ENCODE measurements at regions not wholly inside any gene's neighbourhood (a gene's known extent, or its start where the extent isn't known, plus 50 kb on each side); places are given as distances from the start of the nearest gene placed in this dataset.

DNA sequence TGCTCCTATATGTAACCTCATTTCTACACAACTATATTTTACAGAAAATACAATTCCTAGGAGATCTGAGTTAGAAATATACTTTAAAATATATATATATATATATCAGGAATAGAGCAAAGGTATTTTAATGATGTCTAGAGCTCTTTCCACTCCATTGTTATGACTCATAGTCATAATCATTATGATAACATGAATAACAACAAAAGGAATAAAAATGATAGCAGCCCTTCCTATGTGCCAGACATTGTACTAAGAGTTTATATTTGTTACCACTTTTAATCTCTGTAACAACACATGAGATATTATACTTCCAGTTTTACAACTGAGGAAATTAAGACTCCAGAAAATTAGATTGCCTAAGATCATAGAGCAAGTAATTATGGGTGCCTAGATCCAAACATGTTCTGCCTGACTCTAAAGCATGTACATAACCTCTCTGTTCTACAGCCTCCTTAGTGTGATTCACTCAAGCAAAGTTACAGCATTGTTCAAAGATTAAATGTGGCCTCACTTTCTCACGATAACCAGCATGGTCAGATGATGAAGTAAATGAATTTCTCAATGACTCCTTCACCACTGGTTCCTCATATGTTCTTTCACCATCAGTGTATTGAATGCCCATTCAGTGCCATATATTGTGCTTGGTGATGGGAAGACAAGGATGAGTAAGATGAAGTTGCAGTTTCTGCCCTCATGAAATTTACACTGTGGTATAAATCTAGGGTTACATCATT is 452.1 kb downstream of the EFNA5 start:
- no peaks in the 10 kb centered on the region for H3K27me3 ChIP-seq (ENCODE audit: control insufficient read depth, insufficient read depth, low read length)
- H3K4me3 ChIP-seq (ENCODE audit: low read length in 3 of 3), result no peak overlapping the region
- H3K36me3 ChIP-seq (ENCODE audit: control insufficient read depth in 2 of 3, insufficient read depth in 3 of 3, low read length in 3 of 3), result no peaks in the 10 kb centered on the region
- DNase-seq (no peak), FAIRE-seq (no peak)
- no peaks in the 10 kb centered on the region for H3K9me3 ChIP-seq (ENCODE audit: control insufficient read depth in 2 of 3, insufficient read depth in 1 of 3, low read length in 3 of 3)
- intact Hi-C loops (cut with DNase I), result no loop called here
- no peak overlapping the region for H3K27ac ChIP-seq (ENCODE audit: low read depth in 2 of 2, low read length in 2 of 2)
- H3K9ac ChIP-seq (ENCODE audit: low read length in 3 of 3), result no peak overlapping the region
- no peaks in the 10 kb centered on the region for H3K4me1 ChIP-seq (ENCODE audit: control insufficient read depth in 2 of 3, insufficient read depth in 2 of 3, low read depth in 1 of 3, low read length in 3 of 3)
- TF ChIP-seq, protein P1, sequence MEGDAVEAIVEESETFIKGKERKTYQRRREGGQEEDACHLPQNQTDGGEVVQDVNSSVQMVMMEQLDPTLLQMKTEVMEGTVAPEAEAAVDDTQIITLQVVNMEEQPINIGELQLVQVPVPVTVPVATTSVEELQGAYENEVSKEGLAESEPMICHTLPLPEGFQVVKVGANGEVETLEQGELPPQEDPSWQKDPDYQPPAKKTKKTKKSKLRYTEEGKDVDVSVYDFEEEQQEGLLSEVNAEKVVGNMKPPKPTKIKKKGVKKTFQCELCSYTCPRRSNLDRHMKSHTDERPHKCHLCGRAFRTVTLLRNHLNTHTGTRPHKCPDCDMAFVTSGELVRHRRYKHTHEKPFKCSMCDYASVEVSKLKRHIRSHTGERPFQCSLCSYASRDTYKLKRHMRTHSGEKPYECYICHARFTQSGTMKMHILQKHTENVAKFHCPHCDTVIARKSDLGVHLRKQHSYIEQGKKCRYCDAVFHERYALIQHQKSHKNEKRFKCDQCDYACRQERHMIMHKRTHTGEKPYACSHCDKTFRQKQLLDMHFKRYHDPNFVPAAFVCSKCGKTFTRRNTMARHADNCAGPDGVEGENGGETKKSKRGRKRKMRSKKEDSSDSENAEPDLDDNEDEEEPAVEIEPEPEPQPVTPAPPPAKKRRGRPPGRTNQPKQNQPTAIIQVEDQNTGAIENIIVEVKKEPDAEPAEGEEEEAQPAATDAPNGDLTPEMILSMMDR (IDR thresholded peaks at IDR 0.05; ENCODE audit: borderline replicate concordance, extremely low read depth, insufficient read depth), result no peak

DNA sequence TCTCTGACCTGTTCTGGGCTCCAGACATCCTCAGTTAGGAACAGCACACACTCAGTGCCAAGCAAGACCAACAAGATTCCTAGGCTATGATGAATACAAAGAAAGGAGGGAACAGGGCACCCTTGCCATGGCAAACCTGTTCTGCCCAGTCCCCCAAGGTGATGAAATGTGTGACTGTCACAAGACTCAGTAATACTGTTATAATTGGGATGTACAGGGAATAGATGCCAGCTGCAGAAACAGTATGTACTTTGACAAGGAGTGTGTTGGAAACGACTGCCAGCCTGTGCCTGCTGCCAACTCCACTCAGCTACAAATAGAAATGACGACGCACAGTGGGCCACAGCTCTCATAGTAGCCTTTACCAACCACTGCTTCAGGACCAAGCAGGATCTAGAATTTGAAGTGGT is 453.0 kb downstream of the EFNA5 start:
- Histone ChIP-seq H3K4me1 (ENCODE audit: control insufficient read depth in 2 of 3, insufficient read depth in 2 of 3, low read depth in 1 of 3, low read length in 3 of 3) (no peaks in the 10 kb centered on the region), H3K9ac (ENCODE audit: low read length in 3 of 3) (no peak overlapping the region), H3K4me3 (ENCODE audit: low read length in 3 of 3) (no peak overlapping the region), H3K27ac (ENCODE audit: low read depth in 2 of 2, low read length in 2 of 2) (no peak overlapping the region), H3K36me3 (ENCODE audit: control insufficient read depth in 2 of 3, insufficient read depth in 3 of 3, low read length in 3 of 3) (no peaks in the 10 kb centered on the region), H3K9me3 (ENCODE audit: control insufficient read depth in 2 of 3, insufficient read depth in 1 of 3, low read length in 3 of 3) (no peaks in the 10 kb centered on the region), H3K27me3 (ENCODE audit: control insufficient read depth, insufficient read depth, low read length) (no peaks in the 10 kb centered on the region)
- DNase-seq (peak in 1 of 5 donors; percentile 60), FAIRE-seq (no peak)
- TF ChIP-seq, protein P1 (IDR thresholded peaks at IDR 0.05; ENCODE audit: borderline replicate concordance, extremely low read depth, insufficient read depth), result no peak
- intact Hi-C loops (cut with DNase I), result no loop called here

DNA sequence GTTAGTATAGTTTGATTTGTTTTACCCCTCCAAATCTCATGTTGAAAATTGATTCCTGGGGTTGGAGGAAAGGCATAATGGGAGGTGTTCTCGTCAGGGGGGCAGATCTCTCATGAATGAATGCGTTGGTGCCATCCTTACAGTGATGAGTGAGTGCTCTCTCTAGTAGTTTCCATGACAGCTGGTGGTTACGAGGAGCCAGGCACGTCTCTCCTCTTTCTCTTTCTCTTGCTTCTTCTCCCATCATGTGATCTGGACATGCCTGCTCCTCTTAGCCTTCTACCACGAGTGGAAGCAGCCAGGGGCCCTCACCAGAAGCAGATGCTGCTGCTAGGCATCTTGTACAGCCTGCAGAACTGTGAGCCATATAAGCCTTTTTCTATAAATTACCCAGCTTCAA is 454.1 kb downstream of the EFNA5 start:
- DNase-seq (no peak), FAIRE-seq (no peak)
- H3K4me3 ChIP-seq (ENCODE audit: low read length in 3 of 3), result no peak overlapping the region
- no peaks in the 10 kb centered on the region for H3K4me1 ChIP-seq (ENCODE audit: control insufficient read depth in 2 of 3, insufficient read depth in 2 of 3, low read depth in 1 of 3, low read length in 3 of 3)
- TF ChIP-seq, protein P1 (IDR thresholded peaks at IDR 0.05; ENCODE audit: borderline replicate concordance, extremely low read depth, insufficient read depth), result no peak
- no peak overlapping the region for H3K27ac ChIP-seq (ENCODE audit: low read depth in 2 of 2, low read length in 2 of 2)
- intact Hi-C loops (cut with DNase I), result no loop called here
- no peaks in the 10 kb centered on the region for H3K9me3 ChIP-seq (ENCODE audit: control insufficient read depth in 2 of 3, insufficient read depth in 1 of 3, low read length in 3 of 3)
- H3K27me3 ChIP-seq (ENCODE audit: control insufficient read depth, insufficient read depth, low read length), result no peaks in the 10 kb centered on the region
- no peaks in the 10 kb centered on the region for H3K36me3 ChIP-seq (ENCODE audit: control insufficient read depth in 2 of 3, insufficient read depth in 3 of 3, low read length in 3 of 3)
- H3K9ac ChIP-seq (ENCODE audit: low read length in 3 of 3), result no peak overlapping the region

DNA sequence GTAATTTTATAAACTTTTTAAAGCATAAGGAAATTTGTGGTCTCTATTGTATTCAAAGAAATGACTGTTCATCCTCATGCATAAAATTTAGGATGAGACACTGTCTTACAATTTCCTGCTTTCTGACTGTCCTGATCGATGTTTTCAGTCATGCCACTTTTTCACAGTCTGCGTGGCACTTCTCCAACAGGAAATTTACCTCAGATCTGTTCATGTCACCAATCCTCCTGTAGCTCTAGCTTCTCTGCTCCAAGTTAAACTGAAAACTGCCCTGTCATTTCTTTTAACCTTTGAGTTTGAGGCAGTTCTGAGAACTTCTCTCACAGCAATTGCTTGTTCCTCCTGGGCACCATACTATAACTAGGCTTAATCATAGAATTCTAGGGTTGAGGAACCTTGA is 455.1 kb downstream of the EFNA5 start:
- H3K27me3 ChIP-seq (ENCODE audit: control insufficient read depth, insufficient read depth, low read length), result no peaks in the 10 kb centered on the region
- H3K36me3 ChIP-seq (ENCODE audit: control insufficient read depth in 2 of 3, insufficient read depth in 3 of 3, low read length in 3 of 3), result no peaks in the 10 kb centered on the region
- H3K9me3 ChIP-seq (ENCODE audit: control insufficient read depth in 2 of 3, insufficient read depth in 1 of 3, low read length in 3 of 3), result no peaks in the 10 kb centered on the region
- no peak overlapping the region for H3K9ac ChIP-seq (ENCODE audit: low read length in 3 of 3)
- H3K4me1 ChIP-seq (ENCODE audit: control insufficient read depth in 2 of 3, insufficient read depth in 2 of 3, low read depth in 1 of 3, low read length in 3 of 3), result no peaks in the 10 kb centered on the region
- H3K4me3 ChIP-seq (ENCODE audit: low read length in 3 of 3), result no peak overlapping the region
- intact Hi-C loops (cut with DNase I), result no loop called here
- DNase-seq (no peak), FAIRE-seq (no peak)
- no peak overlapping the region for H3K27ac ChIP-seq (ENCODE audit: low read depth in 2 of 2, low read length in 2 of 2)
- TF ChIP-seq, protein P1 (IDR thresholded peaks at IDR 0.05; ENCODE audit: borderline replicate concordance, extremely low read depth, insufficient read depth), result no peak
